ENCODE measurements at regions not wholly inside any gene's neighbourhood (a gene's known extent, or its start where the extent isn't known, plus 50 kb on each side); places are given as distances from the start of the nearest gene placed in this dataset.

GRCh38 chr1:194118086-194118485 lies 931.7 kb upstream of the B3GALT2 start:
- H3K27ac ChIP-seq (ENCODE audit: low read length) = no peak overlapping the region
- Mint-ChIP-seq H3K36me3 (no peaks in the 10 kb centered on the region), H3K4me1 (no peaks in the 10 kb centered on the region), H3K4me3 (no peak overlapping the region), H3K27ac (no peak overlapping the region), H3K9me3 (peaks cover 0 to 3% of the 10 kb centered on the region in 2 donors), H3K27me3 (ENCODE audit: low read depth in 2 of 2) (no peaks in the 10 kb centered on the region)
- no peaks in the 10 kb centered on the region for H3K27me3 ChIP-seq (ENCODE audit: control insufficient read depth, insufficient read depth, low read length)
- WGBS (ENCODE audit: insufficient coverage) = 97% methylated on average over 21 of the region's 22 CpGs
- peaks cover 3% of the 10 kb centered on the region for H3K9me3 ChIP-seq (ENCODE audit: control insufficient read depth, insufficient read depth, low read length)
- H3K36me3 ChIP-seq (ENCODE audit: control insufficient read depth, insufficient read depth, low read length) = no peaks in the 10 kb centered on the region
- intact Hi-C loops (cut with micrococcal nuclease) = no loop called here
- TF ChIP-seq CTCF (IDR thresholded peaks at IDR 0.05) = no peak
- no peak for ATAC-seq
- no peaks in the 10 kb centered on the region for H3K4me1 ChIP-seq (ENCODE audit: control insufficient read depth, insufficient read depth, low read length)
- no peak overlapping the region for H3K4me3 ChIP-seq (ENCODE audit: low read length)
- no peak for DNase-seq

DNA sequence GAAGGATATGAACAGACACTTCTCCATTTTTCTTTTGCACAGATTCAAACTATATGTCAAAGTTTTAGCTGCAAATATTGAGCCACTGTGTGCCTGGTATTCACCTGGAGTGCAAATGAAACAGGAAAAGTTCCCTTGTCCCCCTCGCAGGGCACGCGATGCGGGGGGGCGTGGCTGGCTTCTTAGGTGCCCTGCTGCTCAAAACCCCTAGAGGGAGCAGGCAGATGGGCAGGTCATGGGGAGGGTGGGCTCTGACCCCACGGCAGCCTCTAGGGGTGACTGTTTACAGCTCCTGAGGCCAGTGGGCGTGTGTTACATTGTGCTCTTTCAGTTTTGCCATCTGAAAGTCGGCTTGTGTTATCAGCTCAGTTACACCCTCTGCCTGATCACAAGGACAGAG lies 931.2 kb upstream of the B3GALT2 start:
- Histone ChIP-seq H3K4me1 (ENCODE audit: control insufficient read depth, insufficient read depth, low read length) (no peaks in the 10 kb centered on the region), H3K9me3 (ENCODE audit: control insufficient read depth, insufficient read depth, low read length) (peaks cover 3% of the 10 kb centered on the region), H3K4me3 (ENCODE audit: low read length) (no peak overlapping the region), H3K36me3 (ENCODE audit: control insufficient read depth, insufficient read depth, low read length) (no peaks in the 10 kb centered on the region), H3K27ac (ENCODE audit: low read length) (no peak overlapping the region), H3K27me3 (ENCODE audit: control insufficient read depth, insufficient read depth, low read length) (no peaks in the 10 kb centered on the region)
- H3K4me1 Mint-ChIP-seq = no peaks in the 10 kb centered on the region
- ATAC-seq (no peak), DNase-seq (no peak)
- no peaks in the 10 kb centered on the region for H3K27me3 Mint-ChIP-seq (ENCODE audit: low read depth in 2 of 2)
- intact Hi-C loops (cut with micrococcal nuclease) = no loop called here
- 93% methylated on average over 8 of the region's 8 CpGs for WGBS (ENCODE audit: insufficient coverage)
- peaks cover 0 to 3% of the 10 kb centered on the region in 2 donors for H3K9me3 Mint-ChIP-seq
- H3K27ac Mint-ChIP-seq = no peak overlapping the region
- H3K4me3 Mint-ChIP-seq = no peak overlapping the region
- H3K36me3 Mint-ChIP-seq = no peaks in the 10 kb centered on the region
- no peak for TF ChIP-seq CTCF (IDR thresholded peaks at IDR 0.05)

- Histone ChIP-seq H3K36me3 (ENCODE audit: control insufficient read depth, insufficient read depth, low read length) (no peaks in the 10 kb centered on the region), H3K4me3 (ENCODE audit: low read length) (no peak overlapping the region), H3K27ac (ENCODE audit: low read length) (no peak overlapping the region), H3K27me3 (ENCODE audit: control insufficient read depth, insufficient read depth, low read length) (no peaks in the 10 kb centered on the region), H3K9me3 (ENCODE audit: control insufficient read depth, insufficient read depth, low read length) (peaks cover 3% of the 10 kb centered on the region), H3K4me1 (ENCODE audit: control insufficient read depth, insufficient read depth, low read length) (no peaks in the 10 kb centered on the region)
- Mint-ChIP-seq H3K36me3 (no peaks in the 10 kb centered on the region), H3K4me1 (no peaks in the 10 kb centered on the region), H3K9me3 (peaks cover 0 to 3% of the 10 kb centered on the region in 2 donors), H3K27me3 (ENCODE audit: low read depth in 2 of 2) (no peaks in the 10 kb centered on the region), H3K27ac (no peak overlapping the region), H3K4me3 (no peak overlapping the region)
- 75% methylated on average over 3 of the region's 3 CpGs for WGBS (ENCODE audit: insufficient coverage)
- DNase-seq (no peak), ATAC-seq (no peak)
- TF ChIP-seq CTCF (IDR thresholded peaks at IDR 0.05) = no peak
- intact Hi-C loops (cut with micrococcal nuclease) = no loop called here
These were observed 927.9 kb upstream of the B3GALT2 start for GRCh38 chr1:194114288-194114687.

DNA sequence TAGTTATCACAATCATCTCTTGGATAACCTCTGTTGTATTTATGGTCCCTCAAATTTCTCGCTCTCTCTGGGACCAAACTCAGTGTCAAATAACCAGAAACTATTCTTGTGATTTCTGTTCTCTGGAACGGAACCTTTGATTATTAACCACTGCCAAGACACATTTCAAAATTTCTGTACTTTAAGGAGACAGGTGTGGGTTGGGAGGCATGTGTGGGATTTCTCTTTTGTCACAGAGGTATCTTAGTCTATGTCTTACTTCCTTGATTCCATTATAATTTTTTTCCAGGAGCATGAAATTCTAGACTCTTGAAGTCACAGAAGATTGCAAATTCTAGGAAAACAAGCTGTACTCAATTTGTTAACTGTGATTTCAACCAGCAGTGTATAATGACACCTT lies 919.0 kb upstream of the B3GALT2 start:
- H3K4me3 ChIP-seq (ENCODE audit: low read length) = no peak overlapping the region
- 100% methylated on average over 1 of the region's 2 CpGs for WGBS (ENCODE audit: insufficient coverage)
- ATAC-seq (no peak), DNase-seq (no peak)
- H3K27me3 Mint-ChIP-seq (ENCODE audit: low read depth in 2 of 2) = no peaks in the 10 kb centered on the region
- peaks cover 0 to 2% of the 10 kb centered on the region in 2 donors for H3K9me3 Mint-ChIP-seq
- TF ChIP-seq CTCF (IDR thresholded peaks at IDR 0.05) = no peak
- no peaks in the 10 kb centered on the region for H3K36me3 ChIP-seq (ENCODE audit: control insufficient read depth, insufficient read depth, low read length)
- no peak overlapping the region for H3K27ac ChIP-seq (ENCODE audit: low read length)
- no peaks in the 10 kb centered on the region for H3K4me1 ChIP-seq (ENCODE audit: control insufficient read depth, insufficient read depth, low read length)
- H3K27ac Mint-ChIP-seq = no peak overlapping the region
- H3K9me3 ChIP-seq (ENCODE audit: control insufficient read depth, insufficient read depth, low read length) = peaks cover 5% of the 10 kb centered on the region
- intact Hi-C loops (cut with micrococcal nuclease) = no loop called here
- H3K4me3 Mint-ChIP-seq = no peak overlapping the region
- no peaks in the 10 kb centered on the region for H3K4me1 Mint-ChIP-seq
- H3K36me3 Mint-ChIP-seq = no peaks in the 10 kb centered on the region
- no peaks in the 10 kb centered on the region for H3K27me3 ChIP-seq (ENCODE audit: control insufficient read depth, insufficient read depth, low read length)

All from natural killer cell (primary cell).